Suppressor macrophage treated with lipopolysaccharide for 4 hours (primary cell): ENCODE measurements at regions not wholly inside any gene's neighbourhood (a gene's known extent, or its start where the extent isn't known, plus 50 kb on each side); places are given as distances from the start of the nearest gene placed in this dataset.

Experiments
- DNase-seq: peaks from one replicate; pipeline ENCODE4 v3.0.0-alpha.2; 2020

GRCh38 chr9:79801459-79801858 is 229.7 kb downstream of the TLE4 start:
- DNase-seq = no peak

- no peak for DNase-seq
Observed at GRCh38 chr9:79800578-79800977, 228.8 kb downstream of the TLE4 start.

GRCh38 chr9:79799691-79800335 is 228.0 kb downstream of the TLE4 start:
- no peak for DNase-seq

- DNase-seq = no peak
Observed at GRCh38 chr9:79798450-79798849, 226.7 kb downstream of the TLE4 start.

- DNase-seq = no peak
Observed at GRCh38 chr9:79796411-79796810, 224.6 kb downstream of the TLE4 start.

- no peak for DNase-seq
Observed at GRCh38 chr9:79788662-79789061, 216.9 kb downstream of the TLE4 start.

GRCh38 chr9:79781263-79781662 is 209.5 kb downstream of the TLE4 start:
- no peak for DNase-seq

- DNase-seq = no peak
Observed at GRCh38 chr9:79780559-79780958, 208.8 kb downstream of the TLE4 start.

- DNase-seq = no peak
Observed at GRCh38 chr9:79779901-79780300, 208.1 kb downstream of the TLE4 start.

- no peak for DNase-seq
Observed at GRCh38 chr9:79778581-79778980, 206.8 kb downstream of the TLE4 start.

GRCh38 chr9:79776581-79776980 is 204.8 kb downstream of the TLE4 start:
- no peak for DNase-seq
